Mammary epithelial cell (primary cell): ENCODE measurements at regions not wholly inside any gene's neighbourhood (a gene's known extent, or its start where the extent isn't known, plus 50 kb on each side); places are given as distances from the start of the nearest gene placed in this dataset.

ENCODE experiments used
- CTCF ChIP-seq, 2 donors: IDR thresholded peaks in 1 of 2; conservative IDR thresholded peaks in 1 of 2; 2 replicates each; pipeline ENCODE4 v1.5.1; 2011 to 2012; ENCODE audit warnings: inconsistent platforms in 2 of 2, low read length in 2 of 2, mild to moderate bottlenecking in 2 of 2, control low read depth in 1 of 2, low read depth in 1 of 2; ENCODE audit not compliant: insufficient read depth in 1 of 2; ENCODE audit errors: extremely low read depth in 1 of 2
- EZH2 ChIP-seq: IDR thresholded peaks from 2 replicates; pipeline ENCODE4 v1.6.1; 2012; ENCODE audit warnings: low read length, inconsistent platforms, borderline replicate concordance

GRCh38 chr7:85730012-85730411 is 543.2 kb upstream of the SEMA3D start:
- TF ChIP-seq CTCF (conservative IDR thresholded peaks at IDR 0.05 in 1 of 2, IDR thresholded peaks at IDR 0.05 in 1 of 2; ENCODE audit: extremely low read depth in 1 of 2, insufficient read depth in 1 of 2, low read depth in 1 of 2, low read length in 2 of 2) = no peak
- TF ChIP-seq EZH2 = no peak
